ENCODE measurements at regions not wholly inside any gene's neighbourhood (a gene's known extent, or its start where the extent isn't known, plus 50 kb on each side); places are given as distances from the start of the nearest gene placed in this dataset.

- no peaks in the 10 kb centered on the region for H3K9me2 ChIP-seq (replicated peaks; ENCODE audit: low read depth, low read length)
- H3K79me2 ChIP-seq (ENCODE audit: insufficient read depth, low read length) = no peaks in the 10 kb centered on the region
- H3F3A ChIP-seq (ENCODE audit: low read depth) = no peaks in the 10 kb centered on the region
- H3K4me3 ChIP-seq (ENCODE audit: low read length, poor library complexity, severe bottlenecking) = no peak overlapping the region
- H3K4me2 ChIP-seq (ENCODE audit: low read depth, low read length, poor library complexity, severe bottlenecking) = no peak overlapping the region
- H3K27me3 ChIP-seq (ENCODE audit: insufficient read depth, low read length, poor library complexity, severe bottlenecking) = no peaks in the 10 kb centered on the region
- 0 out of 2 replicates have a peak, but pooled peaks cover 4% of the 10 kb centered on the region for H3K9me3 ChIP-seq (ENCODE audit: insufficient read depth, low read depth, low read length)
- H3K36me3 ChIP-seq (ENCODE audit: insufficient read depth, low read length) = no peaks in the 10 kb centered on the region
- H4K20me1 ChIP-seq (ENCODE audit: insufficient read depth, low read length, poor library complexity, severe bottlenecking) = no peaks in the 10 kb centered on the region
- TF ChIP-seq CTCF (conservative IDR thresholded peaks at IDR 0.05; ENCODE audit: low read length) = no peak
- no peak for TF ChIP-seq EZH2phosphoT487 (IDR thresholded peaks at IDR 0.05; ENCODE audit: borderline replicate concordance)
- H2AFZ ChIP-seq (ENCODE audit: low read length) = no peak overlapping the region
- H3K4me1 ChIP-seq (ENCODE audit: insufficient read depth, low read length, poor library complexity, severe bottlenecking) = no peaks in the 10 kb centered on the region
- H3K9ac ChIP-seq (ENCODE audit: low read depth, low read length, poor library complexity, severe bottlenecking) = no peak overlapping the region
These were observed 406.4 kb downstream of the QKI start for GRCh38 chr6:163820745-163821458.

- Histone ChIP-seq H3K9ac (ENCODE audit: low read depth, low read length, poor library complexity, severe bottlenecking) (no peak overlapping the region), H3K9me2 (replicated peaks; ENCODE audit: low read depth, low read length) (no peaks in the 10 kb centered on the region), H3K4me3 (ENCODE audit: low read length, poor library complexity, severe bottlenecking) (no peak overlapping the region), H3F3A (ENCODE audit: low read depth) (no peaks in the 10 kb centered on the region), H3K79me2 (ENCODE audit: insufficient read depth, low read length) (no peaks in the 10 kb centered on the region), H3K9me3 (ENCODE audit: insufficient read depth, low read depth, low read length) (0 out of 2 replicates have a peak, but pooled peaks cover 4% of the 10 kb centered on the region), H2AFZ (ENCODE audit: low read length) (no peak overlapping the region), H3K4me1 (ENCODE audit: insufficient read depth, low read length, poor library complexity, severe bottlenecking) (no peaks in the 10 kb centered on the region), H3K4me2 (ENCODE audit: low read depth, low read length, poor library complexity, severe bottlenecking) (no peak overlapping the region), H4K20me1 (ENCODE audit: insufficient read depth, low read length, poor library complexity, severe bottlenecking) (no peaks in the 10 kb centered on the region), H3K27me3 (ENCODE audit: insufficient read depth, low read length, poor library complexity, severe bottlenecking) (no peaks in the 10 kb centered on the region), H3K36me3 (ENCODE audit: insufficient read depth, low read length) (no peaks in the 10 kb centered on the region)
- TF ChIP-seq EZH2phosphoT487 (IDR thresholded peaks at IDR 0.05; ENCODE audit: borderline replicate concordance) = no peak
- no peak for TF ChIP-seq CTCF (conservative IDR thresholded peaks at IDR 0.05; ENCODE audit: low read length)
These were observed 405.7 kb downstream of the QKI start for GRCh38 chr6:163820171-163820570.

- Histone ChIP-seq H3K9ac (ENCODE audit: low read depth, low read length, poor library complexity, severe bottlenecking) (no peak overlapping the region), H3K4me3 (ENCODE audit: low read length, poor library complexity, severe bottlenecking) (no peak overlapping the region), H3K27me3 (ENCODE audit: insufficient read depth, low read length, poor library complexity, severe bottlenecking) (no peaks in the 10 kb centered on the region), H3K36me3 (ENCODE audit: insufficient read depth, low read length) (no peaks in the 10 kb centered on the region), H4K20me1 (ENCODE audit: insufficient read depth, low read length, poor library complexity, severe bottlenecking) (no peaks in the 10 kb centered on the region), H3F3A (ENCODE audit: low read depth) (no peaks in the 10 kb centered on the region), H3K4me2 (ENCODE audit: low read depth, low read length, poor library complexity, severe bottlenecking) (no peak overlapping the region), H2AFZ (ENCODE audit: low read length) (no peak overlapping the region), H3K79me2 (ENCODE audit: insufficient read depth, low read length) (no peaks in the 10 kb centered on the region), H3K9me3 (ENCODE audit: insufficient read depth, low read depth, low read length) (0 out of 2 replicates have a peak, but pooled peaks cover 4% of the 10 kb centered on the region), H3K9me2 (replicated peaks; ENCODE audit: low read depth, low read length) (no peaks in the 10 kb centered on the region), H3K4me1 (ENCODE audit: insufficient read depth, low read length, poor library complexity, severe bottlenecking) (no peaks in the 10 kb centered on the region)
- TF ChIP-seq CTCF (conservative IDR thresholded peaks at IDR 0.05; ENCODE audit: low read length) = no peak
- no peak for TF ChIP-seq EZH2phosphoT487 (IDR thresholded peaks at IDR 0.05; ENCODE audit: borderline replicate concordance)
These were observed 404.2 kb downstream of the QKI start for GRCh38 chr6:163818719-163819118.
